Adrenal gland (tissue), 5 donors: ENCODE measurements at regions not wholly inside any gene's neighbourhood (a gene's known extent, or its start where the extent isn't known, plus 50 kb on each side); places are given as distances from the start of the nearest gene placed in this dataset.

Experiments used
- POLR2A ChIP-seq, 2 donors: fragments of 450-650 bp; IDR thresholded peaks; one replicate each; pipeline ENCODE4 v1.6.1; 2017; ENCODE audit warnings: antibody characterized with exemption in 2 of 2, mild to moderate bottlenecking in 2 of 2, moderate library complexity in 1 of 2
- TF ChIP-seq, protein P1 (sequence below), 6 experiments: fragments of 450-650 bp in 4 of 6; fragments of 200-600 bp in 2 of 6; sonication (generic) in 1 of 6; IDR thresholded peaks; 1 replicate in 5 of 6; 2 replicates in 1 of 6; pipeline versions ENCODE4 v1.5.1 to v1.8.0; 2016 to 2021; ENCODE audit warnings: antibody characterized with exemption in 6 of 6, mild to moderate bottlenecking in 2 of 6, moderate library complexity in 1 of 6
- donor health status: DM: no; HTN: no; CAD: no.

DNA sequence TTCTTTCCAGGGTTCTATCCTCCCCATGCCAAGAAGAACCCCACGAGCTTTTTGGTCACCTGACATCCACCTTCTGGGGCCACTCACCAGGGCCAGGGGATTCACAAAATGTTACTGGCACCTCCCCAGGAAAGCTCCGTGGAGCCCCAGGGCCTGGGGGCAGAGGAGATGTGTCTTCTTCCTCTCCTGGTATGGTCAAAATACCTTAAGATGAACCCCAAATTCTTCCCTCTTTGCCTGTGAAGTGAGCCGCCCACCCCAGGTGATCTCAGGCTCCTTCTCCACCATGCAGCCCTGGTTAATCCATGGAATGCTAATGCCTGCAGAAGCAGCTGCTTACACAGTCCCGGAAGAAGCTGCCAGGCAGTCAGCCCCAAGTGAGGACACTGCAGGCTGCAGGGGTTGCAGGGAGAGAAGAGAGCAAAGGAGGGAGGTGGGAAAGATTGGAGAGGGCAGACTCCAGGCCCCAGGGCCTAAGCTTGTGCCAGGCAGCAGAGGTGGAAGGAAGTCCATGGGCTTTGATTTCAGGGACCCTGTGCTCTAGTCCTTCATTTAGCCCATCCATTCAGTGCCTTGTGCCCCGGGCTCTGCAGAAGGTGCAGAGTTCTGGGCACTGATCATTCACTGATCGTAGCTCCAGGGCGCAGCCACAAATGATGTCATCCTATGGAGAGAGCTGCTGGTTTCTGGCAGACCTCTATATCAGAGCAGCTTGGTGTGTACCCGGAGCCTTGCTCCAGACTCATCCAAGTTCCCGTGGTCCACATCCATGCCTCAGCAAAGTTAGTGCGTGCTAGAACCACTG lies 127.9 kb upstream of the NECTIN1 start:
- TF ChIP-seq, protein P1, sequence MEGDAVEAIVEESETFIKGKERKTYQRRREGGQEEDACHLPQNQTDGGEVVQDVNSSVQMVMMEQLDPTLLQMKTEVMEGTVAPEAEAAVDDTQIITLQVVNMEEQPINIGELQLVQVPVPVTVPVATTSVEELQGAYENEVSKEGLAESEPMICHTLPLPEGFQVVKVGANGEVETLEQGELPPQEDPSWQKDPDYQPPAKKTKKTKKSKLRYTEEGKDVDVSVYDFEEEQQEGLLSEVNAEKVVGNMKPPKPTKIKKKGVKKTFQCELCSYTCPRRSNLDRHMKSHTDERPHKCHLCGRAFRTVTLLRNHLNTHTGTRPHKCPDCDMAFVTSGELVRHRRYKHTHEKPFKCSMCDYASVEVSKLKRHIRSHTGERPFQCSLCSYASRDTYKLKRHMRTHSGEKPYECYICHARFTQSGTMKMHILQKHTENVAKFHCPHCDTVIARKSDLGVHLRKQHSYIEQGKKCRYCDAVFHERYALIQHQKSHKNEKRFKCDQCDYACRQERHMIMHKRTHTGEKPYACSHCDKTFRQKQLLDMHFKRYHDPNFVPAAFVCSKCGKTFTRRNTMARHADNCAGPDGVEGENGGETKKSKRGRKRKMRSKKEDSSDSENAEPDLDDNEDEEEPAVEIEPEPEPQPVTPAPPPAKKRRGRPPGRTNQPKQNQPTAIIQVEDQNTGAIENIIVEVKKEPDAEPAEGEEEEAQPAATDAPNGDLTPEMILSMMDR (IDR thresholded peaks at IDR 0.05), result no peak
- TF ChIP-seq POLR2A (IDR thresholded peaks at IDR 0.05), result no peak
